ENCODE measurements at regions not wholly inside any gene's neighbourhood (a gene's known extent, or its start where the extent isn't known, plus 50 kb on each side); places are given as distances from the start of the nearest gene placed in this dataset.

DNA sequence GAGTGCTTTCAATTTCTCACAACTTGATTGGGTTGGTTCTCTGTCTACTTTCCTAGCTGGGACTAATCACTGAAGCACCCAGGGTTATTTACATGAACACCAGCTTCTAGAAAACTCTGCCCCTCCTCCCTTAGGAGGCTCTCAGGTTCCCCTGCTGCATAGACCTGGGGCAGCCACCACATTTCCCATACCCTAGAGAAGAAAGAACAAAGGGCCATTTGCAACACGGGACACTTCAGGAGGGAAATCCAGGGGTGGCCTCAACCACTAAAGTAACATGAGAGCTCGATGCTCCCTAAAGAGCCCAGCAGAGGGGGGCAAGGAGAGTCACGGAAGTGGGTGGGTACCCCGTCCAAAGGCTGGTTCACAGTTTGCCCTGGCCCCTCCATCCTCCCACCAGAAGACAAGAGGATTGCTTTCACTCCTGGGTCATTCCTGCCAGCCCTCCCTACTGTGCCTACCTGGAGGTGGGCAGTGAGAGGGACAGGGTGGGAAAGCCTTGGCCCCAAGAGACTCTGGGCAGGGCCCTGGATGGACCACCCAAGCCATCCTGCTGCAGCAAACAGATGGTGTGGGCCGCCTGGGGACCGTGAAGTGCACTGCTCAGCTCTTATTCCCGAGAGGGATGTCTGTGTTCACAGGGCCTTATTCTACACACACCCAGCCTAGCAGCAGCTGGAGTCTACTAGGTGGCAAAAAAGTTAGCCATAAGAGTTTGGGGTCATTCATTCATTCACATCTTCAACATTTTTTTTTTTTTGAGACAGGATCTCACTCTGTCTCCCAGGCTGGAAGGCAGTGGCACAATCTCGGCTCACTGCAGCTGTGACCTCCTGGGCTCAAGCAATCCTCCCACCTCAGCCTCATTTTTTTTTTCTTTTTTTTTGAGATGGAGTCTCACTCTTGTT is 392.1 kb downstream of the SOX9 start:
- no peak for TF ChIP-seq CTCF (conservative IDR thresholded peaks at IDR 0.05; ENCODE audit: low read length)
- no peak for TF ChIP-seq EZH2phosphoT487 (IDR thresholded peaks at IDR 0.05; ENCODE audit: borderline replicate concordance)

Measured in Loucy (cell line).